HepG2 (cell line): ENCODE measurements at regions not wholly inside any gene's neighbourhood (a gene's known extent, or its start where the extent isn't known, plus 50 kb on each side); places are given as distances from the start of the nearest gene placed in this dataset.

Source experiments
- ATAC-seq: fragments of 200-7000 bp; cut with Tn5 transposase; 3 replicates; pipeline ENCODE4 v1.9.1; 2020; ENCODE audit warnings: mild to moderate bottlenecking, moderate library complexity
- BruUV-seq: library from RNA; stranded (reverse); fragments of 400-500 nt; replicated peaks from 2 replicates; lab custom pipeline; 2021; lab: Mats Ljungman, UMichigan
- CTCF ChIA-PET: fragments of 300-600 bp; formaldehyde crosslinking; extraction: SDS; loops from one replicate; lab custom pipeline; 2021; ENCODE audit warnings: low total read pairs, inconsistent platforms, low intra/inter-chr PET ratio; lab: Yijun Ruan, JAX
- POLR2A ChIA-PET: fragments of 350-600 bp; sonication (Branson Sonifier 250); formaldehyde crosslinking; loops from one replicate; lab custom pipeline; 2020; ENCODE audit warnings: antibody characterized with exemption, inconsistent platforms; lab: Yijun Ruan, JAX
- DNase-seq: peaks from one replicate; pipeline ENCODE4 v3.0.0-alpha.2; 2015; ENCODE audit warnings: low spot score
- FAIRE-seq: peaks from 3 replicates; lab custom pipeline; 2011; peaks lifted over from hg19 to GRCh38; lab: Jason Lieb, UNC
- H2AFZ ChIP-seq: one replicate; pipeline ENCODE4 v1.6.1; 2011; ENCODE audit warnings: low read length, inconsistent platforms
- H3K27ac ChIP-seq: fragments of 300-600 bp; 3 replicates; pipeline ENCODE4 v1.8.0; 2011; ENCODE audit warnings: mixed run types, mild to moderate bottlenecking, mixed read lengths, low read length, inconsistent platforms; ENCODE audit not compliant: insufficient read depth; ENCODE audit errors: extremely low read length
- H3K27me3 ChIP-seq, 2 experiments: fragments of 200-600 bp in 1 of 2; 2 replicates in 1 of 2; 3 replicates in 1 of 2; pipeline versions ENCODE4 v1.6.0 to v1.8.0; 2011; ENCODE audit warnings: low read length in 2 of 2, mild to moderate bottlenecking in 2 of 2, moderate library complexity in 2 of 2, inconsistent platforms in 1 of 2; ENCODE audit not compliant: insufficient read depth in 2 of 2, control insufficient read depth in 1 of 2
- H3K36me3 ChIP-seq, 2 experiments: fragments of 200-600 bp in 1 of 2; replicated peaks in 1 of 2; 2 replicates in 1 of 2; 3 replicates in 1 of 2; pipeline versions ENCODE4 v1.5.1 to v1.8.0; 2011; ENCODE audit warnings: low read length in 2 of 2, inconsistent platforms in 1 of 2; ENCODE audit not compliant: insufficient read depth in 2 of 2, control insufficient read depth in 1 of 2
- H3K4me1 ChIP-seq: 2 replicates; pipeline ENCODE4 v1.5.1; 2012; ENCODE audit warnings: low read length, inconsistent platforms; ENCODE audit not compliant: insufficient read depth
- H3K4me2 ChIP-seq: 2 replicates; pipeline ENCODE4 v1.6.0; 2011; ENCODE audit warnings: low read depth, low read length, inconsistent platforms
- H3K4me3 ChIP-seq, 3 experiments: fragments of 200-600 bp in 1 of 3; sonication (generic), shearing (Covaris generic) in 1 of 3; replicated peaks in 1 of 3; 2 replicates each; pipeline ENCODE4 v1.5.1; 2011 to 2016; ENCODE audit warnings: low read length in 3 of 3, inconsistent platforms in 2 of 3, low read depth in 2 of 3, mild to moderate bottlenecking in 2 of 3, control low read depth in 1 of 3, mixed read lengths in 1 of 3; ENCODE audit not compliant: insufficient read depth in 1 of 3
- H3K79me2 ChIP-seq: one replicate; pipeline ENCODE4 v1.6.1; 2011; ENCODE audit warnings: low read length, inconsistent platforms; ENCODE audit not compliant: insufficient read depth
- H3K9ac ChIP-seq: 2 replicates; pipeline ENCODE4 v1.6.0; 2011; ENCODE audit warnings: mild to moderate bottlenecking, low read depth, low read length, inconsistent platforms; ENCODE audit not compliant: insufficient read depth
- H3K9me3 ChIP-seq: 2 replicates; pipeline ENCODE4 v1.5.1; 2012; ENCODE audit warnings: mild to moderate bottlenecking, low read length
- H4K20me1 ChIP-seq: 2 replicates; pipeline ENCODE4 v1.6.0; 2011; ENCODE audit warnings: inconsistent platforms, mild to moderate bottlenecking, low read length, moderate library complexity; ENCODE audit not compliant: insufficient read depth
- CENPT ChIP-seq: sonication (generic); formaldehyde crosslinking; IDR thresholded peaks from 2 replicates; pipeline ENCODE4 v1.8.0; 2022; ENCODE audit warnings: low read depth, mild to moderate bottlenecking, moderate library complexity, missing genetic modification reagents
- DNMT1 ChIP-seq: sonication (generic); formaldehyde crosslinking; IDR thresholded peaks from 2 replicates; pipeline ENCODE4 v1.5.1; 2020; ENCODE audit warnings: mild to moderate bottlenecking, missing genetic modification reagents
- GATA4 ChIP-seq: sonication (generic); IDR thresholded peaks from 2 replicates; pipeline ENCODE4 v1.6.1; 2016; ENCODE audit warnings: antibody characterized with exemption, low read depth, borderline replicate concordance
- MED13 ChIP-seq: sonication (generic); formaldehyde crosslinking; IDR thresholded peaks from 2 replicates; pipeline ENCODE4 v1.5.0; 2020; ENCODE audit warnings: missing genetic modification reagents
- MEIS2 ChIP-seq: sonication (generic); formaldehyde crosslinking; IDR thresholded peaks from 2 replicates; pipeline ENCODE4 v1.9.0; 2021; ENCODE audit warnings: mild to moderate bottlenecking, missing genetic modification reagents
- NCOA2 ChIP-seq: sonication (generic); formaldehyde crosslinking; IDR thresholded peaks from 2 replicates; pipeline ENCODE4 v1.8.0; 2022; ENCODE audit warnings: inconsistent platforms
- POGZ ChIP-seq: sonication (generic); formaldehyde crosslinking; IDR thresholded peaks from 2 replicates; pipeline ENCODE4 v1.4.0; 2020; ENCODE audit warnings: mild to moderate bottlenecking, missing genetic modification reagents
- SP5 ChIP-seq: IDR thresholded peaks from 2 replicates; pipeline ENCODE4 v1.6.1; 2016; ENCODE audit warnings: low read depth, borderline replicate concordance
- SRY ChIP-seq: sonication (generic); formaldehyde crosslinking; IDR thresholded peaks from 2 replicates; pipeline ENCODE4 v1.8.0; 2022; ENCODE audit warnings: mild to moderate bottlenecking, missing genetic modification reagents
- ZBTB21 ChIP-seq: sonication (generic); formaldehyde crosslinking; IDR thresholded peaks from 2 replicates; pipeline ENCODE4 v1.4.0; 2020; ENCODE audit warnings: missing genetic modification reagents
- ZFP91 ChIP-seq: sonication (generic); formaldehyde crosslinking; IDR thresholded peaks from 2 replicates; pipeline ENCODE4 v1.9.0; 2022; ENCODE audit warnings: missing genetic modification reagents, mild to moderate bottlenecking, borderline replicate concordance
- ZNF253 ChIP-seq: sonication (generic); formaldehyde crosslinking; IDR thresholded peaks from 2 replicates; pipeline ENCODE4 v1.8.0; 2022; ENCODE audit warnings: mild to moderate bottlenecking, missing genetic modification reagents, borderline replicate concordance
- ZNF318 ChIP-seq: sonication (generic); formaldehyde crosslinking; IDR thresholded peaks from 2 replicates; pipeline ENCODE4 v1.4.0; 2020; ENCODE audit warnings: mild to moderate bottlenecking, missing genetic modification reagents
- ZNF556 ChIP-seq: sonication (generic); formaldehyde crosslinking; IDR thresholded peaks from 2 replicates; pipeline ENCODE4 v1.4.0; 2020; ENCODE audit warnings: mild to moderate bottlenecking, missing genetic modification reagents, borderline replicate concordance
- ZNF572 ChIP-seq: sonication (generic); formaldehyde crosslinking; IDR thresholded peaks from 2 replicates; pipeline ENCODE4 v1.5.1; 2020; ENCODE audit warnings: mild to moderate bottlenecking, missing genetic modification reagents
- ZNF605 ChIP-seq: sonication (generic); formaldehyde crosslinking; IDR thresholded peaks from 2 replicates; pipeline ENCODE4 v1.8.0; 2022; ENCODE audit warnings: mild to moderate bottlenecking, missing genetic modification reagents
- WGBS: methylation state at CpG from one replicate; pipeline ENCODE4 v1.1.6; 2017; ENCODE audit warnings: low lambda C conversion rate; 5-methylcytosine and 5-hydroxymethylcytosine counted together
- in situ Hi-C: cut with HindIII; loops from 2 replicates; pipeline ENCODE4 v1.10.0; 2017; ENCODE audit warnings: low pct_unique_long_range_greater_than_20kb; ENCODE audit not compliant: extremely low pct_ligation_motif_present
- intact Hi-C: fragments of 100-400 bp; cut with micrococcal nuclease; formaldehyde crosslinking; loops from one replicate; pipeline ENCODE4 v1.10.0; 2022; ENCODE audit not compliant: unreplicated experiment

GRCh38 chr10:4022473-4022872 is 237.5 kb upstream of the KLF6 start:
- POLR2A ChIA-PET = no interaction called here
- DNase-seq (no peak), FAIRE-seq (no peak), ATAC-seq (no peak)
- H3K27me3 ChIP-seq = peaks cover 0 to 49% of the 10 kb centered on the region in 2 experiments; a peak in 4 of 5 replicates
- no peaks in the 10 kb centered on the region for H3K36me3 ChIP-seq
- H3K9me3 ChIP-seq = no peaks in the 10 kb centered on the region
- WGBS = 16% methylated on average over 7 of the region's 7 CpGs
- no peak overlapping the region for H2AFZ ChIP-seq
- no peaks in the 10 kb centered on the region for H4K20me1 ChIP-seq
- no peaks in the 10 kb centered on the region for H3K4me1 ChIP-seq
- intact Hi-C loops = no loop called here
- H3K9ac ChIP-seq = no peak overlapping the region
- H3K79me2 ChIP-seq = no peaks in the 10 kb centered on the region
- CTCF ChIA-PET = no interaction called here
- H3K4me3 ChIP-seq = no peak overlapping the region
- in situ Hi-C loops = no loop called here
- H3K27ac ChIP-seq = no peak overlapping the region
- BruUV-seq = no TSS peak
- H3K4me2 ChIP-seq = no peak overlapping the region
- TF ChIP-seq ZBTB21 (CRISPR knock-in tag) = no peak
- TF ChIP-seq ZNF318 (CRISPR knock-in tag) = no peak
- no peak for TF ChIP-seq ZFP91
- no peak for TF ChIP-seq ZNF605 (CRISPR knock-in tag)
- no peak for TF ChIP-seq ZNF572 (CRISPR knock-in tag)
- no peak for TF ChIP-seq ZNF253 (CRISPR knock-in tag)
- TF ChIP-seq MED13 (CRISPR knock-in tag) = no peak
- no peak for TF ChIP-seq SP5 (CRISPR knock-in tag)
- TF ChIP-seq DNMT1 (CRISPR knock-in tag) = no peak
- TF ChIP-seq CENPT (CRISPR knock-in tag) = no peak
- no peak for TF ChIP-seq ZNF556 (CRISPR knock-in tag)
- TF ChIP-seq SRY = no peak
- TF ChIP-seq MEIS2 (CRISPR knock-in tag) = no peak
- TF ChIP-seq POGZ = no peak
- no peak for TF ChIP-seq NCOA2 (CRISPR knock-in tag)
- TF ChIP-seq GATA4 = no peak
